Endothelial cell of umbilical vein (primary cell): ENCODE measurements at regions not wholly inside any gene's neighbourhood (a gene's known extent, or its start where the extent isn't known, plus 50 kb on each side); places are given as distances from the start of the nearest gene placed in this dataset.

Experiments used
- BruUV-seq: library from RNA; stranded (reverse); fragments of 400-500 nt; replicated peaks from 2 replicates; lab custom pipeline; 2021; lab: Mats Ljungman, UMichigan
- CTCF ChIA-PET: fragments of 300-600, 350-600 bp; sonication (Branson Sonifier 250); formaldehyde crosslinking; loops from one replicate; lab custom pipeline; 2021; ENCODE audit warnings: antibody characterized with exemption, inconsistent platforms; lab: Charles Lee
- POLR2A ChIA-PET: fragments of 300-600, 350-600 bp; sonication (Branson Sonifier 250); formaldehyde crosslinking; loops from one replicate; lab custom pipeline; 2021; ENCODE audit warnings: antibody characterized with exemption, inconsistent platforms; lab: Charles Lee
- DNase-seq: peaks from one replicate; pipeline ENCODE4 v3.0.0-alpha.2; 2011; ENCODE audit warnings: low read depth, low spot score
- FAIRE-seq: peaks from 2 replicates; lab custom pipeline; 2011; peaks lifted over from hg19 to GRCh38; lab: Jason Lieb, UNC
- H2AFZ ChIP-seq: 2 replicates; pipeline ENCODE4 v1.6.0; 2012; ENCODE audit warnings: low read depth, low read length, control low read depth, inconsistent platforms
- H3K27ac ChIP-seq: 2 replicates; pipeline ENCODE4 v1.5.1; 2011; ENCODE audit warnings: low read depth, mild to moderate bottlenecking, control low read depth, low read length, moderate library complexity; ENCODE audit not compliant: insufficient read depth
- H3K27me3 ChIP-seq, 2 experiments: 2 replicates each; pipeline versions ENCODE4 v1.6.0 to v1.6.1; 2011; ENCODE audit warnings: low read length in 2 of 2, mixed read lengths in 1 of 2; ENCODE audit not compliant: control insufficient read depth in 2 of 2, insufficient read depth in 2 of 2
- H3K36me3 ChIP-seq, 2 experiments: 2 replicates in 1 of 2; 3 replicates in 1 of 2; pipeline ENCODE4 v1.5.1; 2011; ENCODE audit warnings: low read length in 2 of 2, mild to moderate bottlenecking in 1 of 2, moderate library complexity in 1 of 2; ENCODE audit not compliant: control insufficient read depth in 2 of 2, insufficient read depth in 2 of 2; ENCODE audit errors: extremely low read depth in 1 of 2
- H3K4me1 ChIP-seq: 3 replicates; pipeline ENCODE4 v1.5.1; 2011; ENCODE audit warnings: mild to moderate bottlenecking, low read length; ENCODE audit not compliant: control insufficient read depth, insufficient read depth; ENCODE audit errors: extremely low read depth
- H3K4me2 ChIP-seq: 2 replicates; pipeline ENCODE4 v1.6.1; 2011; ENCODE audit warnings: low read length, control low read depth, mixed read lengths; ENCODE audit not compliant: insufficient read depth
- H3K4me3 ChIP-seq, 3 experiments: fragments of 200-600 bp in 1 of 3; sonication (generic), shearing (Covaris generic) in 1 of 3; replicated peaks in 1 of 3; 2 replicates each; pipeline ENCODE4 v1.5.1; 2011 to 2016; ENCODE audit warnings: control low read depth in 3 of 3, low read length in 3 of 3, mild to moderate bottlenecking in 2 of 3, inconsistent platforms in 1 of 3, low read depth in 1 of 3, moderate library complexity in 1 of 3; ENCODE audit not compliant: insufficient read depth in 1 of 3
- H3K79me2 ChIP-seq: 2 replicates; pipeline ENCODE4 v1.6.0; 2012; ENCODE audit warnings: low read length, inconsistent platforms; ENCODE audit not compliant: control insufficient read depth, insufficient read depth
- H3K9ac ChIP-seq: replicated peaks from 2 replicates; pipeline ENCODE3; 2011; ENCODE audit warnings: low read length, control low read depth; ENCODE audit not compliant: insufficient read depth; ENCODE audit errors: extremely low read depth
- H3K9me1 ChIP-seq: replicated peaks from 3 replicates; pipeline ENCODE4 v1.6.0; 2011; ENCODE audit warnings: mild to moderate bottlenecking, low read length; ENCODE audit not compliant: control insufficient read depth, insufficient read depth; ENCODE audit errors: extremely low read depth
- H3K9me3 ChIP-seq: replicated peaks from 2 replicates; pipeline ENCODE4 v1.5.1; 2012; ENCODE audit warnings: low read length, inconsistent platforms; ENCODE audit not compliant: control insufficient read depth, insufficient read depth
- H4K20me1 ChIP-seq: replicated peaks from 2 replicates; pipeline ENCODE3; 2011; ENCODE audit warnings: mild to moderate bottlenecking, low read length; ENCODE audit not compliant: control insufficient read depth, insufficient read depth; ENCODE audit errors: extremely low read depth
- CTCF ChIP-seq, 2 donors: IDR thresholded peaks; 1 replicate in 1 of 2; 2 replicates in 1 of 2; pipeline ENCODE4 v1.5.1; 2011; ENCODE audit warnings: low read length in 2 of 2, mild to moderate bottlenecking in 2 of 2, moderate library complexity in 2 of 2, control low read depth in 1 of 2, inconsistent platforms in 1 of 2, low read depth in 1 of 2; ENCODE audit not compliant: insufficient read depth in 1 of 2; ENCODE audit errors: extremely low read depth in 1 of 2
- EZH2 ChIP-seq: IDR thresholded peaks from 2 replicates; pipeline ENCODE4 v1.6.1; 2012; ENCODE audit warnings: borderline replicate concordance, low read depth, mild to moderate bottlenecking, moderate library complexity, low read length, inconsistent platforms; ENCODE audit not compliant: severe bottlenecking
- FOS ChIP-seq: IDR thresholded peaks from 2 replicates; pipeline ENCODE4 v1.6.1; 2011; ENCODE audit warnings: mild to moderate bottlenecking, low read length, moderate library complexity, borderline replicate concordance; ENCODE audit not compliant: insufficient read depth
- GATA2 ChIP-seq: IDR thresholded peaks from 2 replicates; pipeline ENCODE4 v1.7.0; 2011; ENCODE audit warnings: low read depth, mild to moderate bottlenecking, moderate library complexity, mixed read lengths, low read length; ENCODE audit not compliant: insufficient read length, insufficient read depth
- JUN ChIP-seq: IDR thresholded peaks from 2 replicates; pipeline ENCODE4 v1.6.1; 2011; ENCODE audit warnings: borderline replicate concordance, low read depth; ENCODE audit not compliant: insufficient read length, insufficient read depth
- MAX ChIP-seq: IDR thresholded peaks from 2 replicates; pipeline ENCODE4 v1.6.1; 2011; ENCODE audit not compliant: insufficient read depth, insufficient read length
- MYC ChIP-seq: IDR thresholded peaks from one replicate; pipeline ENCODE4 v1.6.1; 2011; ENCODE audit warnings: mild to moderate bottlenecking, low read depth, low read length
- POLR2A ChIP-seq: IDR thresholded peaks from 2 replicates; pipeline ENCODE4 v1.6.1; 2012; ENCODE audit warnings: low read depth, mild to moderate bottlenecking, control low read depth, low read length
- POLR2AphosphoS5 ChIP-seq: IDR thresholded peaks from 2 replicates; pipeline ENCODE4 v1.6.1; 2012; ENCODE audit warnings: low read depth, mild to moderate bottlenecking, control low read depth, low read length, moderate library complexity; ENCODE audit not compliant: insufficient read depth
- dilution Hi-C: fragments of 300-500 bp; cut with MboI; formaldehyde crosslinking; loops from one replicate; pipeline ENCODE4 v1.15.0; 2019; ENCODE audit warnings: low sequenced_read_pairs; ENCODE audit not compliant: extremely low pct_ligation_motif_present
- intact Hi-C: fragments of 100-400 bp; cut with micrococcal nuclease; formaldehyde crosslinking; loops from one replicate; pipeline ENCODE4 v1.10.0; 2022

DNA sequence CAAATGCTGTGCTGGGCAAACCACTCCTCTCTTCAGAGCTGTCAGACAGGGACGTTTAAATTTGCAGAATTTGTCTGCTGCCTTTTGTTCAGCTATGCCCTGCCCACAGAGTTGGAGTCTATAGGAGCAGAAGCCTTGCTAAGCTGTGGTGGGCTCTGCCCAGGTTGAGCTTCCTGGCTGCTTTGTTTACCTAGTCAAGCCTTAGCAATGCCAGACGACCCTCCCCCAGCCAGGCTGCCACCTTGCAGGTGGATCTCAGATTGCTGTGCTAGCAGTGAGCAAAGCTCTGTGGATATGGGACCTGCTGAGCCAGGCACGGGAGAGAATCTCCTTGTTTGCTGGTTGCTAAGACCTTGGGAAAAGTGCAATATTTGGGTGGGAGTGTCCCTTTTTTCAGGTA, 314.9 kb downstream of the NNT start:
- intact Hi-C loops = no loop called here
- TF ChIP-seq JUN (no peak), POLR2AphosphoS5 (no peak), GATA2 (no peak), CTCF (IDR thresholded peaks at IDR 0.05; ENCODE audit: extremely low read depth in 1 of 2, insufficient read depth in 1 of 2, low read depth in 1 of 2, low read length in 2 of 2) (no peak), FOS (no peak), EZH2 (no peak), MAX (no peak), POLR2A (no peak), MYC (no peak)
- Histone ChIP-seq H3K4me1 (no peaks in the 10 kb centered on the region), H3K27ac (no peak overlapping the region), H3K36me3 (no peaks in the 10 kb centered on the region), H3K79me2 (no peaks in the 10 kb centered on the region), H3K27me3 (no peaks in the 10 kb centered on the region), H3K9ac (no peak overlapping the region), H3K9me3 (no peaks in the 10 kb centered on the region), H4K20me1 (no peaks in the 10 kb centered on the region), H3K4me2 (no peak overlapping the region), H3K9me1 (no peaks in the 10 kb centered on the region), H2AFZ (no peak overlapping the region), H3K4me3 (no peak overlapping the region)
- CTCF ChIA-PET = no interaction called here
- POLR2A ChIA-PET = no interaction called here
- DNase-seq = no peak
- no peak for FAIRE-seq
- dilution Hi-C loops = no loop called here
- BruUV-seq = no TSS peak
